ENCODE measurements at regions not wholly inside any gene's neighbourhood (a gene's known extent, or its start where the extent isn't known, plus 50 kb on each side); places are given as distances from the start of the nearest gene placed in this dataset.

DNA sequence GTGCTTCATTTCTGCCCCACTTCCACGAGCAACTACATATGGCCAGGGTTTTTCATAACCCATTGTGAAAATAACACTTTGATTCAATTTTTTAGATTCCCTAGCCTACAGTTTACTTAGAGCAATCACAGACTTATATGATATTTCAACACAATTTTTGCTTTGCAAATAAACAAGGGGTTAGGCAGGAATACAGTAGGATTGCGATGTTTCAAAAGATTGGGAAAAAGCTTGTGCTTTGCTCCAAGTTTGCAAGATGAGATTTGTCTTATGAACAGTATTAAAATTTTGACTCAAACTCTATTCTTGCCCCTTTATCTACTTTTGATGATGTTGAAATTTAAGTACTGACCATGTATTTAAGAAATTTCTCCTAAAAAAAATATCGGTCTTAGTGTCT lies 814.5 kb upstream of the PIK3C3 start:
- TF ChIP-seq, protein P1, sequence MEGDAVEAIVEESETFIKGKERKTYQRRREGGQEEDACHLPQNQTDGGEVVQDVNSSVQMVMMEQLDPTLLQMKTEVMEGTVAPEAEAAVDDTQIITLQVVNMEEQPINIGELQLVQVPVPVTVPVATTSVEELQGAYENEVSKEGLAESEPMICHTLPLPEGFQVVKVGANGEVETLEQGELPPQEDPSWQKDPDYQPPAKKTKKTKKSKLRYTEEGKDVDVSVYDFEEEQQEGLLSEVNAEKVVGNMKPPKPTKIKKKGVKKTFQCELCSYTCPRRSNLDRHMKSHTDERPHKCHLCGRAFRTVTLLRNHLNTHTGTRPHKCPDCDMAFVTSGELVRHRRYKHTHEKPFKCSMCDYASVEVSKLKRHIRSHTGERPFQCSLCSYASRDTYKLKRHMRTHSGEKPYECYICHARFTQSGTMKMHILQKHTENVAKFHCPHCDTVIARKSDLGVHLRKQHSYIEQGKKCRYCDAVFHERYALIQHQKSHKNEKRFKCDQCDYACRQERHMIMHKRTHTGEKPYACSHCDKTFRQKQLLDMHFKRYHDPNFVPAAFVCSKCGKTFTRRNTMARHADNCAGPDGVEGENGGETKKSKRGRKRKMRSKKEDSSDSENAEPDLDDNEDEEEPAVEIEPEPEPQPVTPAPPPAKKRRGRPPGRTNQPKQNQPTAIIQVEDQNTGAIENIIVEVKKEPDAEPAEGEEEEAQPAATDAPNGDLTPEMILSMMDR (IDR thresholded peaks at IDR 0.05): no peak
- no peak for TF ChIP-seq POLR2AphosphoS5 (IDR thresholded peaks at IDR 0.05)
